Upper lobe of left lung (tissue), 4 donors: ENCODE measurements at regions not wholly inside any gene's neighbourhood (a gene's known extent, or its start where the extent isn't known, plus 50 kb on each side); places are given as distances from the start of the nearest gene placed in this dataset.

ENCODE experiments used
- POLR2A ChIP-seq, 4 donors: fragments of 450-650 bp; IDR thresholded peaks; one replicate each; pipeline ENCODE4 v1.5.1; 2016 to 2017; ENCODE audit warnings: antibody characterized with exemption in 4 of 4, mild to moderate bottlenecking in 2 of 4
- TF ChIP-seq, protein P1 (sequence below), 6 experiments: fragments of 450-650 bp in 4 of 6; fragments of 200-600 bp in 2 of 6; sonication (generic) in 2 of 6; IDR thresholded peaks; one replicate each; pipeline ENCODE4 v1.5.1; 2016 to 2019; ENCODE audit warnings: antibody characterized with exemption in 6 of 6

DNA sequence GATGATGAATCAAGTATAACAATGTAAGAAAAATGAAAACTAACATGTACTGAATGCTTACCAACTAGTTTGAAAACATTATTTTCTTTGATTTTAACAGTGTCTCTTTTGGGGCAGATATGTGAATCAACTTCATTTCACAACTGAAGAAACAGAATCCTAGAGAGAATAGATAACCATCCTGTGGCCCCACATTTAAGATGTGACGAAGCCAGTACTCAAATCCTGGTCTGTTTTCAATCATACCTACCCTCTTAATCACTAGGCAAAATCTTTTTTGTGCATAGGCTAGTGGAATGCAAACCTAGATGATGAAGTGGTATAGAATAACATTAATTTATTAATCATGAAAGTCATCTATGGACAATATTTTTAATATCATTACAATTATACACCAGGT, 371.6 kb upstream of the EPHA7 start:
- TF ChIP-seq, protein P1, sequence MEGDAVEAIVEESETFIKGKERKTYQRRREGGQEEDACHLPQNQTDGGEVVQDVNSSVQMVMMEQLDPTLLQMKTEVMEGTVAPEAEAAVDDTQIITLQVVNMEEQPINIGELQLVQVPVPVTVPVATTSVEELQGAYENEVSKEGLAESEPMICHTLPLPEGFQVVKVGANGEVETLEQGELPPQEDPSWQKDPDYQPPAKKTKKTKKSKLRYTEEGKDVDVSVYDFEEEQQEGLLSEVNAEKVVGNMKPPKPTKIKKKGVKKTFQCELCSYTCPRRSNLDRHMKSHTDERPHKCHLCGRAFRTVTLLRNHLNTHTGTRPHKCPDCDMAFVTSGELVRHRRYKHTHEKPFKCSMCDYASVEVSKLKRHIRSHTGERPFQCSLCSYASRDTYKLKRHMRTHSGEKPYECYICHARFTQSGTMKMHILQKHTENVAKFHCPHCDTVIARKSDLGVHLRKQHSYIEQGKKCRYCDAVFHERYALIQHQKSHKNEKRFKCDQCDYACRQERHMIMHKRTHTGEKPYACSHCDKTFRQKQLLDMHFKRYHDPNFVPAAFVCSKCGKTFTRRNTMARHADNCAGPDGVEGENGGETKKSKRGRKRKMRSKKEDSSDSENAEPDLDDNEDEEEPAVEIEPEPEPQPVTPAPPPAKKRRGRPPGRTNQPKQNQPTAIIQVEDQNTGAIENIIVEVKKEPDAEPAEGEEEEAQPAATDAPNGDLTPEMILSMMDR (IDR thresholded peaks at IDR 0.05): no peak
- TF ChIP-seq POLR2A (IDR thresholded peaks at IDR 0.05): no peak
